HG02943 (cell line): ENCODE measurements at regions not wholly inside any gene's neighbourhood (a gene's known extent, or its start where the extent isn't known, plus 50 kb on each side); places are given as distances from the start of the nearest gene placed in this dataset.
A peak's percentile ranks its signal among the peaks of the same experiment; 100 is the strongest.
"Not testable (repeated sequence)": the region's sequence is repeated elsewhere in the genome, so short reads cannot be mapped to it uniquely, and the experiment has no call there.

Experiments
- ATAC-seq: cut with Tn5 transposase; IDR thresholded peaks from one replicate; pipeline ENCODE4 v1.9.1; 2021; ENCODE audit warnings: mild to moderate bottlenecking, low read depth, moderate library complexity; ENCODE audit not compliant: unreplicated experiment

DNA sequence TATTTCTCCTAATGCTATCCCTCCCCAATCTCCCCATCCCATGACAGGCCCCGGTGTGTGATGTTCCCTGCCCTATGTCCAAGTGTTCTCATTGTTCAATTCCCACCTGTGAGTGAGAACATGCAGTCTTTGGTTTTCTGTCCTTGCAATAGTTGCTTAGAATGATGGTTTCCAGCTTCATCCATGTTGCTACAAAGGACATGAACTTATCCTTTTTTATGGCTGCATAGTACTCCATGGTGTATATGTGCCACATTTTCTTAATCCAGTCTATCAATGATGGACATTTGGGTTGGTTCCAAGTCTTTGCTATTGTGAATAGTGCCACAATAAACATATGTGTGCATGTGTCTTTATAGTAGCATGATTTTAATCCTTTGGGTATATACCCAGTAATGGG, 51.3 kb upstream of the RIOK2 start:
- not testable (repeated sequence) for ATAC-seq

DNA sequence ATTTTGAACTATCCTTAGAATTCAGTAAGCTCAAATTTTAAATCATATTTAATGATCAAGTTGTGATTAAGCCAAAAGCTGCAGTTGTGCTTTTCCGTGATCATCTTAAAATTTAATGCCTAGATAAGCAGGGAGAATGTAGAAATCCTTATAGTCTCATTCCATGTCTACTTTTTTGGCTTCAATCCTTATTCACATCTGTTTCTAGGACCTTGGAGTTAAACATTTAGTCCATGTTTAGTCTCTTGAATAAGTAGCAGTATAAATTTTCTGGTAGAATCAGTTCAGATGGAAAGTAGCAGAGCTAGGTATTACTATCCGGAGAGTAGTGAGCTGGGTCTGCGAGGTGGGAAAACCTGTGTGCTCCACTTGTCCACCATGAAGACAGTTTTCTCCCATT, 59.3 kb upstream of the RIOK2 start:
- ATAC-seq: no peak

DNA sequence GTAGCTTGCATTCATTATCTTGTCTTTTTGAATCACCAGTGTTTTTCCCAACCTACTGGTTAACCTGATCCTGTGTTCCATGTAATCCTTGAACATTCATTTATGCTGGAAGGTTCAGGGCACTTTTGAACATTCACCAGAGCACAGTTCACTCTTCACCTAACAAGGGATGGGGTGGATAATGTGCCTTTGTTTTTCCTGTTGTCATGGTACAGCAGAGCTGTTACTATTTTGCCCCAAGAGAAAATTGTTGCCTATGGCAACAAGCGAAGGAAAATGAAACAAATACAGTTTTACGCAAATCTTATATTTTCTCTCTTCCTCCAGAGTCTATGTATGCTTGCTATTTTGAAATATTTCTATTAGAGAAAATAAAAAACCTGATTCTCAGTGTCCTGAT, 60.3 kb upstream of the RIOK2 start:
- ATAC-seq: no peak

DNA sequence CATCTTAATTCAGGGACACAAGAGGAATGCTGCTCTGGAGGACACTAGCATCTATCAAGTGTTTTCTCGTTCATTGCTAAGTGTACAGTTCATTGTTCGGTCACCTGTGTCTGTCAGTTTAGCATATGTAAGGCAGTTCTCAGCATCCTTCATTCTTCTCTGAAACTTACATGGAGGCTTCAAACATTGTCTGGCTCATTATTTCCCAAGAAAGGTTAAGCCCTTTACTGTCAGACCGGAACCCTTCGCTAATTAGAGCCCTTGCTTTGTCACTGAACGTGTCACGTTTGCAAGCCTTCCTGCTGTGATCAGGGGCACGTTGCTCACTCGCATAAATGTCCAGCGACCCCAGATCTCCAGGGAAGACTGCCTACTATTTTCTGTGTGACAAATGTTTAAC, 62.3 kb upstream of the RIOK2 start:
- no peak for ATAC-seq

DNA sequence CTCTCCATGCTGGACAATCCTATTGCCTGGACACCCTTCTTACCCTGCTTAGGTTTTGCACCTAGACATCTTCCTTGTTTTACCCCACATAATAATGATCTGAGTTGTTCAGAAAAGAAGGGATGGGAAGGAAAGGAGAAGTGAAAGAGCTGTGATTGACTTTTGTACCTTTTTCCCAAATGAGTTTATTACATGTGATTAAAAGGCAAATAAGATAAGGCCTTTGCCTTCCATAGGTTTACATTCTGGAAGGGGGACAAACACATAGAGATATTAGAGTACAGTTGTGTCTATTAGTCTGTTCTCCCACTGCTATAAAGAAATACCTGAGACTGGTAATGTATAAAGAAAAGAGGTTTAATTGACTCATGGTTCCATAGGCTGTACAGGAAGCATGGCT, 67.1 kb upstream of the RIOK2 start:
- ATAC-seq: no peak

DNA sequence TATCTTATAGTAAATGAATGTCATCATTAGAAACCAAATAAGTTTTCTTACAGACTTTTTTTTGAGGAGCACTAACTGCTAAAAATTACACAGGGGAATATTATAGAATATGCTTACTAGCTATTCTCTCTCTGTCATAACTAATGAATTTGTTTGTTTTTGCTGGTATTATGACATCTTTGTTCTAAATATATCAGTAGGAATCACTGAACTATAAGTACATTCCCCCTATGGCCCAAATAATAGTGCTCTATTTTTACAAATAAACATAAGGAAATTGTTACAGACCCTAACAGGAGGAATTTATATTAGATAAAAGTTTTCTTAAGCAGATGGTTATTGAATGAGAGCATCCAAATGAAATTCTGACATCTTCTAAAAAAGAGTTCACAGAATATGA, 83.0 kb upstream of the RIOK2 start:
- no peak for ATAC-seq

DNA sequence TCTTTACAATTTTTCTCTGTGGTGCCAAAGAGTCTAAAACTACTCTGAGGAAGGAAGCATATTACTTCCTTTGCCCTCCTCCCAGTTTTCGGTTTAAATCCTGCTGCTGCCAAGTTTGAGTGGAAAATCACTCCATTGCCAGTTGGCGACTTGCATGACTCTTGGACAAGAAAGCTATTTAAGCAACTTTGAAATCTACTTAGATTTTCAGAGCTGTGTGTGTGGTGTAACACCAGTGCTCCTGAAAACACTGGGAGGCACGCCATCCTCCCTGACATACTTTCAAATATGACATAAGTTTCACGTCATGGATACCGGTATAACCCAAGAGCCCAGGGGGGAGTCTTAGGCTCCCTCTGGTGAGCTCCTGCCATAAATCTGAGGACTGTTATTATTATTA, 83.5 kb upstream of the RIOK2 start:
- no peak for ATAC-seq

DNA sequence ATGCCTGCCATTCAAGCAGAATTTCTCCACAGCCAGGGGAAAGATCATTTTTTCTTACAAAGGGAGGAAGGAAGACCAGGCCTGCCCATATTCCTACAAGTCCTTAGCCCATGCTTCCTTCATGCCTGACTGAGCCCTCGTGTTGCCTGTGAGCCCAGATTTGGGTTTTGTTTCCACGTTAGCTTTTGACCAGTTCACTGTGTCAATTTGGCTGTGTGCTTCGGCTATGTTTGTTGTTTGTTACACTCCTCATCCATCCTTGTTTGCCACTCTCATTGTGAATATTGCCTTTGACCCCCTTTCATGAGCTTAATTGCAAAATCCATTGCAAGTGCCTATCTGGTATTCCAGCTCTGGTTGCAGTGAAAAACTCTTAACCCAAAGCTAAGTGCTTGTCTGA, 84.7 kb upstream of the RIOK2 start:
- ATAC-seq: no peak

DNA sequence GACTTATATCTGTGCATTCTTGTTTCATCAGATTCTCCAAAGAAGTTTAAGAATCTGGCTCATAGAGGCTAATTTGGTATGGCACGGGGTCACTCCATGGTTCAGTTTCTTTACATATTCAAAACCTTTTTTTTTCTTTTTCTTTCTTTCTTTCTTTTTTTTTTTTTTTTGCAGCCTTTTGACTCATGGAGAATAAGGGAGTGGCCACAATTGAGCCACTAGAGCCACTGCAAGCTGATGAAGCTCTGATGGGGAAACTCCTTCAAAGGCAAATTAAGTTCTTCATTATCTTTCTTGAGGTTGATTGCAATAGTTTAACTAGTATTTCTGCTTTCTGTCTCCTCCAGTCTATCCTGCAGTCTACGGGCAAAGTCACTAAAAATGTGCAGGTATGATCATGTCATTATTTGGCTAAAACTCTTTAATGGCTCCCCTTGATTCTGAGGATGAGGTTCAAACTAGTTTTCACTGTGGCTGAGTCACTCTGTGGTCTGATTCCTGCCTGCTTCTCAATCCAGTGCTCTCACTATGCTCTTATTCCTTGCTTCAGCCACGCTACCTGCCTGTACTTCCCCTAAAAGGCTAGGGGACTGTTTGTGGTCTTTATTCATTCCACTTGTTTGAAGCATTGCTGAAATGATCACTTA, 93.5 kb upstream of the RIOK2 start:
- ATAC-seq: no peak

DNA sequence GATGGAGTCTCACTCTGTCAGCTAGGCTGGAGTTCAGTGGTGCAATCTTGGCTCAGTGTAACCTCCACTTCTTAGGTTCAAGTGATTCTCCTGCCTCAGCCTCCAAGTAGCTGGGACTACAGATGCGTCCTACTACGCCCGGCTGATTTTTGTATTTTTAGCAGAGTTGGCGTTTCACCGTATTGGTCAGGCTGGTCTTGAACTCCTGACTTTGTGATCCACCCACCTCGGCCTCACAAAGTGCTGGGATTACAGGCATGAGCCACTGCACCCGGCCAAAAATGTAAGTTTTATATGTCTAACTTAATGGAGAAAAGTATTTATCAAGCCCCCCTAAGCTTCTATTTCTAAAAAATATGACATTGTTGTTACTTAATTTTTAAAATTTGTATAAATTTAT, 98.2 kb upstream of the RIOK2 start:
- ATAC-seq: no peak

DNA sequence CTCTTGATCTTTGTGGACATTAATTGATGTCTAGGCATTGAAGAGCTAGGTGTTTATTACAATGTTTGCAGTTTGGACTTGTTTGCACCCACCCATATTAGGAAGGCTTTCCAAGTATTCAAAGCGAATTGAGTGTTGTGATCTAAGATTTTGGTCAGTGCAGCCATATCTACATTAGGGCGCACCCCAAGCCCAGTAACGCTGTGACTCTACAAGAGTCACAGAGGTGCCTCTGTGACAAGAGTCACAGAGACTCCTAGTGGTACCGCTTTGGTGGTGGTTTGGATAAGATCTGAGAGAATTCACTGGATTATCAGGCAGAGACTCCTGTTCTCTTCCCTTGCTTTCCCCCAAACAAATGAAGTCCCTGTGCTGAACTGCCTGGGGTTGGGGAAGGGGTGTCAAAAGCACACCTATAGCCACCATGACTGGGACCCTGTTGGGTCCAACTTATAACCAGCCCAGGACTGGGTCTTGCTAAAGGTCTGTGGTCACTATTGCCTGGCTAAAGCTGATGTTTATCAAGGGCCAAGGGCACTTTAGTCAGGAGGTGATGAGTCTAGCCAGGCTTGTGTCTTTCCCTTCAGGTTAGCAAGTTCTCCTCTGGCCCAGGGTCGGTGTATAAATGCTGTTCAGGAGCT, 114.1 kb upstream of the RIOK2 start:
- peak; percentile 89 for ATAC-seq

DNA sequence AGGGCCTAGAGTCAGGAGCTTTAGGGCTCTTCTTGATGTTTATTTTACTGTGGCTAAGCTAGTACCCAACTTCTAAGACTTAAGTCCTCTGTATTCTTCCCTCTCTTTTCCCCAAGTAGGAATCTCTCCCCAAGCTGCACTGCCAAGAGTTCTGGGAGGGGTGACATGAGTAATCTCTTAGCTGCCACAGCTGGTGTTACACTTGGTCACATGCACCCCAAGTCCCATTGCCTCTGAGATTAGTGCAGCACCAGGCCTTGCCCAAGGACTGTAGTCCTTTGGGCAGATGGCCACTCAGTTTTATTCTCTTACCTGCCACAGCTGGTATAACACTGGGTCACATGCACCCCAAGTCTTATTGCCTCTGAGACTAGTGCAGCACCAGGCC, 114.7 kb upstream of the RIOK2 start:
- no peak for ATAC-seq

DNA sequence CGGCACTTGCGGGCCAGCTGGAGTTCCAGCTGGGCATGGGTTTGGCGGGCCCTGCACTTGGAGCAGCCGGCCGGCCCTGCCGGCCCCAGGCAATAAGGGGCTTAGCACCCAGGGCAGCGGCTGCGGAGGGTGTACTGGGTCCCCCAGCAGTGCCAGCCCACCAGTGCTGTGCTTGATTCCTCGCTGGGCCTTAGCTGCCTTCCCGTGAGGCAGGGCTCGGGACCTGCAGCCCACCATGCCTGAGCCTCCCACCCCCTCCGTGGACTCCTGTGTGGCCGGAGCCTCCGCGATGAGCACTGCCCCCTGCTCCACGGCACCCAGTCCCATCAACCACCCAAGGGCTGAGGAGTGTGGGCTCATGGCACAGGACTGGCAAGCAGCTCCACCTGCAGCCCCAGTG, 118.1 kb upstream of the RIOK2 start:
- ATAC-seq: not testable (repeated sequence)

DNA sequence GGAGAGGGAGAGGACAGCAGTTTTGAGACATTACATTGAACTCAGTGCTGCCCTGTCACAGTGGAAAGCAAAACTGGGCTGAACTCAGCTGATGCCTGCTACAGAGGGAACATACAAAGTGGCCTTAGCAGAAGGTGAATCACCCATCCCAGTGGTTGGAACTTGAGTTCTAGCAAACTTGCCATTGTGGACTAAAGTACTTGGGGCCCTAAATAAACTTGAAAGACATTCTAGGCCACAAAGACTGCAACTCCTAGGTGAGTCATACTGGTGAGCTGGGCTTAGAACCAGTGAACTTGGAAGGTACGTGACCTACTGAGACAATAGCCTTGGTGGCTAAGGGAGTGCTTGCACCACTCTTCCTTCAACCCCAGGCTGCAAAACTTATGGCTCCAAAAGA, 155.7 kb upstream of the RIOK2 start:
- no peak for ATAC-seq

DNA sequence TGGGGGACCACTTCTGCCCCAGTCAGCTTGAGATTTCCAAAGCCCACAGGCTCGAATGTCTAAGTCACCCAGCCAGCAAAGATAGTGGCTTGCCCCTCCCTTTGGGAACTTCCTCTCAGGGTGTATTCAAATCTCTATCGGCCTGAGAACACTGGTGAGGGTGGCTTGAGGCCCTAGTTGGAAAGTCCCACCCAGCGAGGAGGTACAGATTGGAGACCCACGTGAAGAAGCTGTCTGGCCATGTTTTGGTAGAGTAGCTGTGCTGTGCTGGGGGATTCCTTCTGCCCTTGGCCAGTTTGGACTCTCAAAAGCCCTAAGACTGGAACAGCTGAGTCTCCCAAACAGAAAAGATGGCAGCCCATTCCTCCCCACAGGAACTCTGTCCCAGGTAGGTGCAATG, 172.7 kb upstream of the RIOK2 start:
- peak; percentile 88 for ATAC-seq

DNA sequence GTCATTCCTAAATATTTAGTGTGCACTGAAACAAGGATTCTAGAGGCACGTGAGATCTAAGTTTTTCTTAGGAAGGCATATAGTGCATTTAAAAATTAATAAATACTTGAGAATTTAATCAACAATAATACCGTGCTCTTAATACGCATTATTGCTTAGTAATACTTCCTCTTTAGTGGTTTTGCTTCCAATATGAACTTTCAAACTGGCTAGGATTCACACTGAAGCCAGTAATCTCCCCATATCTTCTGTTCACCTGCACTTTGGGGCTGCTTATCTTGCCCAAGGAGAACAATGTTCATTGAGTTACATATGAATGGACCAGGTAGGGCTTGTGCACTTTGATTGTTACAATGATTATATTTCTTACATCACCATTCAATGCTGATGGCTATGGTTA, 180.5 kb upstream of the RIOK2 start:
- ATAC-seq: no peak

DNA sequence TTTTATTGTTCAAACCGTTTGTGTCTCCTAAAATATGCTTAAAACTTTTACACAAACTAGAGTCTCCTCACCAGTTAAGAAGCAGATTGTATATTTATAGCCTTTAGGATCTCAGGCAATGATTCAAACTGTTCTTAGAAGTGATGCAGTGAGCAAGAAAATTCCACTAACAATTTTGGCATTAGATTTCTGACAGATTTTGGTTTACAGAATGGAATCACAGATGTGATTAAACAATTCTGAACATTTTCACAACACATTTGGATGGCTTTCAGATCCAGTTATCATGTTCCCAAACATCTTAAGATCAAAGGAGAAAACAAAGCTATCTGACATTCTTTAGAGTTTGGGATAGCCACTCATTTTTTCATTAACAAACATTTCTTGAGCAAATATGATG, 181.7 kb upstream of the RIOK2 start:
- no peak for ATAC-seq

DNA sequence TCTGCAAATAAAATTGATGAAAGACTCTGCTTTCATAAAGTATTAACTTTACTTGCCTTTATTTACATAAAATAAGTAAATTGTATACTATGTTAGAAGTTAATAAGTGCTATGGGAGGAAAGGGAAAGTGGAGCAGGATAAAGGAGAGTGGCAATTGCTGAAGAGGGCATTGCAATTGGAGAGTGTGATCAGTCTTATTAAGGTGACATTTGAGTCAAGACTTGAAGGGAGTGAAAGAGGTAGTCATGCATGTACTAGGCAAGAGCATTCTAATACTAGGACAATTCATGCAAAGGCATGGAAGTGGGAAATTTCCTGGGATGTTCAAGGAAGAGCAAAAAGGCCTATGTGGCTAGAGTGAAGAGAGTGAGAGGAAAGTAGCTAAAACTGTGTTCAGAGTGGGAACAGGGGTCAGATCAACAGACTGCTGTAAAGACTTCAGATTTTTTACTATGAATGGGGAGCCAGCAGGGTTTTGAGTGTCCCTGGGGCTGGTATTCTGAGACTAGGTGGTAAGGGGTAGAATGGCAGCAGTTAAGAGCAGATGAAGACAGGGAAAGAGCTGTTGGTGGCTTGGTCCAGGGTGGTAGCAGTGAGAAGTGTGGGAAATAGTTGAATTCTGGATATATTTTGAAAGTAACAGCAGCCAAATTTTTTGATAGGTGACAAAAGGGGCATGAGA, 182.3 kb upstream of the RIOK2 start:
- no peak for ATAC-seq

DNA sequence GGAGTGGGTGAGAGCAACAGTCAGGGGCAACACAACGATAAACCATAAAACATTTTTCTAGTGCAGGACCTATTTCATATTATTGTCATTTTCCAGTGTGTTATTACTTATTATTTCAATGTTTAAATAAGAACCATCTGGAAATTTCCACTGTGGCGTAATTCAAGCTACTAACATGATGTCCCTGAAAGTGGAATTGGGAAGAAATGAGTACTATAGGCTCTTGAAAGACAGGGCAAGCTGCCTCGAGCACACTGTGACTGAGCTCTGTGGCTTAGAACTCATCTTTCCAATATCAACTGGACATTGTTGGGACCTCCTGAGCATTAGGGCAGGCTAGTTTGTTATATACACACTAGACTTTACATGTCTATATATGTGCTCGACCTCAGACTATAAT, 182.9 kb upstream of the RIOK2 start:
- ATAC-seq: no peak

DNA sequence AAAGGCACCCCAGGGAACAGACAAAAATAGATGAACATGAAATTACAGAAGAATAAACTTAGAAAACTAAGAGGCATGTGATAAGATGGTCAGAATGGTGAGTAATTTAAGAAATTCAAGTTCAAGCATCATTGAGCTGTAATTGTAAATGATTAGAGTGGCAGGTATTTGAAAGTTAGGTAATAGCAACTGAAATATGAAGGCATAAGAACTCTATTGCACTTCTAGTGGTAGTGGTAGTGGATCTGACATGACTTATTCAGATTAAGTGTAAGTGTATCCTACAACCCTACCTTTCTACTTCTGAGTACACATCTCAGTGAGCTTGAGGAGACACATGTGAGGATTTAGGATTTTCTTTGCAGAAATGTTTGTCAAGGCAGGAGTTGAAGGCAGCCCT, 192.9 kb upstream of the RIOK2 start:
- no peak for ATAC-seq

DNA sequence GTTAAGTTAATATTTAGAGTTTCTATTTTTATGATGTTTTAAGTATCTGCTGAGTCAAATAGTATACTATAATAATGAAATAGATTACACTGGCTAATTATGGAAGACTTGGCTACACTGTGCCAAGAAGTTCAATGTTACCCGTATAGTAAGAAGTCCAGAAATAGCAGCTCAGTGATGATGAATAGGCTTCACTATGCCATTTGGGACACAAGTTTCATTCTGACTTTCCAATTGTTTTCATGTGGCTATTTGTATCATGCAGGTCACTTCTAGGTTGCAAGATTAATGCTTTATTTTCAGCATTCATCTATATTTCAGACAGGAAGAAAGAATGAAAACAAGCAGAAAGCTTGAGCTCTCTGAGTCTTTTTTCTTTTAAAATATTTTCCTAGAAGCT, 194.5 kb upstream of the RIOK2 start:
- no peak for ATAC-seq

DNA sequence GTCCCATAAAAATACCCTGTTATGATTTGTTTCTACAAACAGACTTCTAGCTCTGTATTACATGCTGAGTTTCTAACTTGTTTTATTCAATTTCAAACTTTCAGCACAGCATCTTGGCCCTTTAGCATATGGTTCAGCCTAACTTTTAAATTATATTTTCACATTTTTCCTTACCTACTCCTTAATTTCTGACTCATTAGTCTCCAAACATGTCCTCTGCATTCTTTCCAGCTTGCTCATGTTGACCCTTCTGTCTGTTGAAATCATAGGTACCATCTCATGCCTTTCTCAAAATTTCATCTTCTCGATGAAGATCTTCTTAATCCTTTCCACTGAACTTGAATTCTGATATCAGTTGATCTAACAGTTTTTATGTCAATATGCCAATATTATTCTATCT, 200.9 kb upstream of the RIOK2 start:
- no peak for ATAC-seq
